GM19438 (cell line): ENCODE measurements at regions not wholly inside any gene's neighbourhood (a gene's known extent, or its start where the extent isn't known, plus 50 kb on each side); places are given as distances from the start of the nearest gene placed in this dataset.

ENCODE experiments used
- ATAC-seq: cut with Tn5 transposase; IDR thresholded peaks from one replicate; pipeline ENCODE4 v1.9.1; 2021; ENCODE audit warnings: low read depth; ENCODE audit not compliant: unreplicated experiment

DNA sequence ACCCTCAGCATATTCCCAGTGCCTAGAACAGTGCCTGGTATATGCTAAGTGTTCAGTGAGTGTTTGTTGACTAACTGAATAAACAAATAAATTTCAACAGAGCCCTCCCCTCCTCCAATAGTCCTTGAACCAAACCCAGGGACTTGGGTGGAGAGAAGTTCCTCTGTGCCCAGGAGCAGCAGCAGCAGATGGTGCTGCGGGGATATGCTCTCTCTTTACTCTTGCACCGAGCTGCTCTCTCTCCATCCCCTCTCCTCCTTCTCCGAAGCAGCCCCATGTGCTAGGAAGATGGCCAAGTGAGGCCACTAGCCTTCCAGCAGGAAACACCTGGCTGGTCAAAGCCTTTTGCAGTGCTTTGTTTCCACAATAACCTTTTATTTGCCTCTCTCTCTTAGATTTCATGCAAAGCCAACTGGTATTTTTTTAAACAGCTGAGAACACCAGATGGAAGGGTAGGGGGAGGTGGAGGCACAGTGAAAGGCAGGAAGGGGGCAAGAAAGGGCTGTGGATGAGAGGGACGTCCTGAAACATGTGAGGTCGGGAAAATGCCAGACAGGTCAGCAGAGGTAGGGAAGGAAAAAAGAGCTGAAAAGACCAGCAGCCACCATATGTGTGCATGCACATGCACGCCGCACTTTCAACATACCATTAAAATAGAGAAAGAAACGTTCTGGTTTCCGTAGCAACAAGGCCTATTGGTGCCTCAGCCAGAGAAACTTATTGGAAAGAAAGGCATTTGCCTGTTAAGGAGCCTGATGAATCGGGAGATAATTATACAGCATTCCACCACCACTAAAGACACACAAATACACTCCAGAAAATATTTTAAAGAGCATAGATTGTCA is 78.9 kb downstream of the EMP1 start:
- ATAC-seq, result no peak

DNA sequence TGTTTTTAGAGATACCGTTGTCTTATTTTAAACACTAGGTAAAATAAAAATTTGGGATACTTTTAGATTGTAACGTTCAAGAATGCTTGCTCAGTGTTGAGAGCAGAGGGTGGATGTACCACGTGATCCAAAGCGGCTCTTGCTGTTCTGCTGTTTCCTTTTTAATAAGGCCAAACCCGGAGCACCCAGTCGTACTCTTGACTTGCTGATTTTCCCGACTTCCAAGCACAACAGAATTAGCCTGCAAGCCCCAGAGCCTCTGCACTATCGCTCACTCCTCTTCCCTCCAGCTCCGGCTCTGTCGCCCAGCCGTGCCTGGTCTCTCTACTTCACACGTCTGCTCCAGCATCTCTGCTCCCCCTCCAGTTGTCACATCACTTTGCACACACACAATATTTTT is 77.3 kb downstream of the EMP1 start:
- ATAC-seq, result no peak

DNA sequence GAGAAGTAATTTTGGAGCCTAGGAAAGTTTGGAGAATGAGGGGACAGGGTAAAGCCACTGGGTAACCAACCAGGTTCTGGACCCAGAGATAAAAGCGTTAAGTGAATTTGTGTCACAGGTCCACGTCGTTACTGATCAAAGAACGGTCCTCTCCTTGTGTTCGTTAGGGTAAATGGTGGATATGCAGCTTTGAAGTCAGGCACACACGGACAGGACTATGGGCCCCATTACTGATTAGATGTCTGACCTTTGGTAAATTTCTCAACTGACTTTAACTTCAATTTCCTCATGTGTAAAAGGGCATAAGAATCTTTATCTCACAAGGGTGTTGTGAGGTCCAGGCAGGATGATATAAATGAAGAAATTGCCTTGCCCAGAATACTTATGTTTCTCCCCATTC is 76.6 kb downstream of the EMP1 start:
- ATAC-seq, result no peak

DNA sequence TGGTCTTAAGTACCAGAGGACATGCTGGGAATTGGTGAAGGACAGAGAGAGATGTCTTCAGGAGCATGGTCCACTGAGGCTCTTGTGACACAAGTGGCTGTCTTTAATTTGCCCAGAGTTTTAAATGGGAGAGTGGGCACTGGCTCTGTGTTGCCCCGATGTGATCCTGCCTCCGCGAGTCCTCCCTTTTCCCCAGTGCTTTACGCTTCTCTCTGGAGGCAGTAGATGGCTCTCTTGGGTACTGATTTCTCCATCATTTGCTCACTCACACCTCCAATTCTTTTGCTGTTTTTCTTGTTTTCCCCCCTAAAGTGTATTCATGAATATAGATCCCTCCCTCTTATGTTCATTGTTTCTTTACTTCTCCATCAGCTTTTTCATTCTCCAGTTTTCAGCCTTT is 74.3 kb downstream of the EMP1 start:
- no peak for ATAC-seq
